BE2C (cell line): ENCODE measurements at regions not wholly inside any gene's neighbourhood (a gene's known extent, or its start where the extent isn't known, plus 50 kb on each side); places are given as distances from the start of the nearest gene placed in this dataset.

Experiments
- DNase-seq: peaks from one replicate; pipeline ENCODE4 v3.0.0-alpha.2; 2020
- H3K27me3 ChIP-seq: fragments of 250-450 bp; sonication (Bioruptor Pico); 2 replicates; pipeline ENCODE4 v1.5.1; 2020; ENCODE audit warnings: mild to moderate bottlenecking
- H3K36me3 ChIP-seq: fragments of 250-450 bp; sonication (Bioruptor Pico); 2 replicates; pipeline ENCODE4 v1.5.1; 2020; ENCODE audit warnings: mild to moderate bottlenecking
- H3K4me1 ChIP-seq: fragments of 250-450 bp; sonication (Bioruptor Pico); 2 replicates; pipeline ENCODE4 v1.5.1; 2020
- H3K4me3 ChIP-seq: 2 replicates; pipeline ENCODE4 v1.5.1; 2011; ENCODE audit warnings: low read depth, low read length
- H3K9me3 ChIP-seq: fragments of 250-450 bp; sonication (Bioruptor Pico); 2 replicates; pipeline ENCODE4 v1.5.1; 2020
- CTCF ChIP-seq: IDR thresholded peaks from 2 replicates; pipeline ENCODE4 v1.5.1; 2012; ENCODE audit warnings: mild to moderate bottlenecking, low read depth, low read length

DNA sequence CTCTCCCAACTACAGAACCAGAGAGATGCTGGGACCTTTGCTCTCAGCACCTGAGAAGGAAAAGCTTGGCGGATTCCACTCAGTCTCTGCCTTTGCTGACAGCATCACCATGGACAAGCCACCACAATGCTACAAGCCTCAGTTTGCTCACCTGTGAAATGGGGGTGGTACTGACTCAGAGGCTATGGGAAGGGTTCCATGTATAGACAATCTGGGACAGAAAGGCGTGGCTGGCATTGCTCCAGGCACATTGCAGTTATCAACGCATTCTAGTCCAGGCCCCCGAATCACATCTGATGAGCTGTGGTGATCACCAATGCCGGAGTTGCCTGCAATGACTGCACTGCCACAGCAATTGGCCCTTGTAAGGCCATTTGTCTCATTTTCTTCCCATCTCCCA, 72.6 kb downstream of the ISX start:
- Histone ChIP-seq H3K4me1 (no peaks in the 10 kb centered on the region), H3K4me3 (no peak overlapping the region), H3K9me3 (no peaks in the 10 kb centered on the region), H3K27me3 (no peaks in the 10 kb centered on the region), H3K36me3 (no peaks in the 10 kb centered on the region)
- TF ChIP-seq CTCF: no peak
- no peak for DNase-seq

GRCh38 chr22:35140879-35141745, 75.2 kb downstream of the ISX start:
- no peaks in the 10 kb centered on the region for H3K4me1 ChIP-seq
- H3K4me3 ChIP-seq: no peak overlapping the region
- DNase-seq: peak; percentile 26
- no peaks in the 10 kb centered on the region for H3K36me3 ChIP-seq
- H3K9me3 ChIP-seq: no peaks in the 10 kb centered on the region
- no peak for TF ChIP-seq CTCF
- no peaks in the 10 kb centered on the region for H3K27me3 ChIP-seq

- Histone ChIP-seq H3K4me1 (no peaks in the 10 kb centered on the region), H3K36me3 (no peaks in the 10 kb centered on the region), H3K4me3 (no peak overlapping the region), H3K9me3 (no peaks in the 10 kb centered on the region), H3K27me3 (no peaks in the 10 kb centered on the region)
- TF ChIP-seq CTCF: no peak
- DNase-seq: no peak
These were observed 82.4 kb downstream of the ISX start for GRCh38 chr22:35148381-35148780.

DNA sequence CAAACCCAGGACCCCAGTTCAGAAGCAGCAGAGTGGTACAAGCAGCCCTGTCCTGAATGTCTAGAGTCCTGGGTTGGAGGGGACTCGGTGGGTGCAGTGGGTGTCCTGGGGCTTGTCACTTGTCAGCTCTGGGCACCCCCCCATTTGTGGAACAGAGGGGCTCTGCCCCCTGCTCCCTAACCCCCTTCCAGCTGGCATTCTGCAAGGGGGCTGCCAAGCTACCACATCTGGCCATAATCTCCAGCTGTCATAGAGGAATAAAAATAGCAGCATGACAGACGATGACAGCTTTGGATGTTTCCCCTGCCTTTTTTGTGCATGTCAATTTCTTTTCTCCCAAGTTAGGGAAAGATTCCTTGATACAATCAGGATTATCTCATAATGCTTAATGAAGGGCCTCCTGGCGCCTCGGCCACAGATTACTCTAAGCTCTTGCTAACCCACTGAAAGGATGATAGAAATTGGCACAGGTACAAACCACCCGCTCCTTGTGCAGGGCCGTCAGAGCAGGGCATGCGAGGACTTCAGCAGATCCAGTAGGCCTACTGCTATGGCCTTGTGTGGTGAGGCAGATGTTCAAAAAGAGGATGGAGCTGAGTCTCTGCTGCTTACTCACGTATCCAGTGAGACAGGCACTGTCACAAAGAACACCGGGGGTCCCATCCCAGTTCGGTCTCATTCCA, 83.0 kb downstream of the ISX start:
- Histone ChIP-seq H3K27me3 (no peaks in the 10 kb centered on the region), H3K9me3 (no peaks in the 10 kb centered on the region), H3K36me3 (no peaks in the 10 kb centered on the region), H3K4me3 (no peak overlapping the region), H3K4me1 (no peaks in the 10 kb centered on the region)
- no peak for TF ChIP-seq CTCF
- no peak for DNase-seq

DNA sequence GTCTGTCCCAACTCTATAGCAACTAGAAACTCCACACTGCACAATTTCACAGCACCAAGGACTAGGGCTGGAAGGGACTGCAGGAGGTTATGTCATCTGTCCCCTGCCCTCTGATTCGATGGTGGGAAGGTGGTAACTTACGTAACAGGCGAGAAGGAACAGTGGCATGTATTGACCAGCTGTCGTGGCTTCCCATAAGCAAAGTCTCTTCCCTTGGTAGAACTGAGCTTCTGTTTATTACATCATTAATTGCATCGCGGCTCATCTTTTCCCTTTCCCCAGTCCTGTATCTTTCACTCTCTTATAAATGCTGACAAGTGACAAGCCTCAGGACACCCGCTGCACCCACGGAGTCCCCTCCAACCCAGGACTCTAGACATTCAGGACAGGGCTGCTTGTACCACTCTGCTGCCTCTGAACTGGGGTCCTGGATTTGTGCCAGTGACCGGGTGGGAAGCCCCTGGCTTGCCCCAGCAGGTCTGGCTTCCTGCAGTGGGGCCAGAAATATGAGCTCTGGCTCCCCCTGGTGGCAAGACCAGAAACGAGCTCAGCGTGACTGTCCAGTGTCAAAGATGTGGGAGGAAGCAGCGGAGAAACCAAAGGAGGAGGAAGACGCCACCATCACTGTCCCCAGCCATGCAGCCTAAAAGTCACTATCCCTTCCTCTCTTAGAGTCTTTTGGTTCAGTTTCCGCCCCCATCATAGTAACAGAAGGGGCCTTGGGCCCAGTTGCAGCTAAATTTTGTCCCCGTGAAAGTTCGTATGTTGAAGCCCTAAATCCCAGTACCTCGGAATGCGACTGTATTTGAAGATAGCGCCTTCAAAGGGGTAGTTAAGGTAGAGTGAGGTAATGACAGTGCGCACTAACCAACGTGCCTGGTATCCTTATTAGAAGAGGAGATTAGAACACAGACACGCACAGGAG, 84.5 kb downstream of the ISX start:
- Histone ChIP-seq H3K4me1 (no peaks in the 10 kb centered on the region), H3K36me3 (no peaks in the 10 kb centered on the region), H3K9me3 (no peaks in the 10 kb centered on the region), H3K27me3 (no peaks in the 10 kb centered on the region), H3K4me3 (no peak overlapping the region)
- peak; percentile 91 for TF ChIP-seq CTCF
- DNase-seq: peak; percentile 82
